RWPE1 (cell line): ENCODE measurements at regions not wholly inside any gene's neighbourhood (a gene's known extent, or its start where the extent isn't known, plus 50 kb on each side); places are given as distances from the start of the nearest gene placed in this dataset.

Experiments used
- CTCF ChIA-PET: fragments of 350-600 bp; sonication (Branson Sonifier 250); formaldehyde crosslinking; extraction: SDS; loops from one replicate; lab custom pipeline; 2021; lab: Yijun Ruan, JAX
- POLR2A ChIA-PET: fragments of 400-600 bp; formaldehyde crosslinking; extraction: SDS; loops from one replicate; lab custom pipeline; 2020; ENCODE audit warnings: antibody characterized with exemption; ENCODE audit not compliant: low non-redundant PET; lab: Yijun Ruan, JAX
- DNase-seq: peaks from one replicate; pipeline ENCODE4 v3.0.0; 2012; ENCODE audit warnings: low spot score
- H3K27ac ChIP-seq: fragments of 450-650 bp; 2 replicates; pipeline ENCODE4 v1.5.1; 2017
- TF ChIP-seq, protein P1 (sequence below): fragments of 450-650 bp; conservative IDR thresholded peaks from 2 replicates; pipeline ENCODE4 v1.5.1; 2017; ENCODE audit warnings: low read depth, mild to moderate bottlenecking

GRCh38 chr2:238599549-238600505 is 173.1 kb downstream of the ASB1 start:
- TF ChIP-seq, protein P1, sequence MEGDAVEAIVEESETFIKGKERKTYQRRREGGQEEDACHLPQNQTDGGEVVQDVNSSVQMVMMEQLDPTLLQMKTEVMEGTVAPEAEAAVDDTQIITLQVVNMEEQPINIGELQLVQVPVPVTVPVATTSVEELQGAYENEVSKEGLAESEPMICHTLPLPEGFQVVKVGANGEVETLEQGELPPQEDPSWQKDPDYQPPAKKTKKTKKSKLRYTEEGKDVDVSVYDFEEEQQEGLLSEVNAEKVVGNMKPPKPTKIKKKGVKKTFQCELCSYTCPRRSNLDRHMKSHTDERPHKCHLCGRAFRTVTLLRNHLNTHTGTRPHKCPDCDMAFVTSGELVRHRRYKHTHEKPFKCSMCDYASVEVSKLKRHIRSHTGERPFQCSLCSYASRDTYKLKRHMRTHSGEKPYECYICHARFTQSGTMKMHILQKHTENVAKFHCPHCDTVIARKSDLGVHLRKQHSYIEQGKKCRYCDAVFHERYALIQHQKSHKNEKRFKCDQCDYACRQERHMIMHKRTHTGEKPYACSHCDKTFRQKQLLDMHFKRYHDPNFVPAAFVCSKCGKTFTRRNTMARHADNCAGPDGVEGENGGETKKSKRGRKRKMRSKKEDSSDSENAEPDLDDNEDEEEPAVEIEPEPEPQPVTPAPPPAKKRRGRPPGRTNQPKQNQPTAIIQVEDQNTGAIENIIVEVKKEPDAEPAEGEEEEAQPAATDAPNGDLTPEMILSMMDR: no peak
- DNase-seq: no peak
- ChIA-PET CTCF (no interaction called here), POLR2A (no interaction called here)
- no peak overlapping the region; the same call in 1 of the 2 replicates for H3K27ac ChIP-seq

- no peak for DNase-seq
These were observed 174.0 kb downstream of the ASB1 start for GRCh38 chr2:238600506-238601432.

GRCh38 chr2:238601433-238602222 is 174.9 kb downstream of the ASB1 start:
- DNase-seq: no peak
- ChIA-PET CTCF (no interaction called here), POLR2A (no interaction called here)
- TF ChIP-seq, protein P1: no peak
- H3K27ac ChIP-seq: peak overlapping the region; percentile 93

More at GRCh38 chr2:238600506-238601432, 174.0 kb downstream of the ASB1 start:
- peak overlapping the region; percentile 93 for H3K27ac ChIP-seq
- ChIA-PET CTCF (no interaction called here), POLR2A (no interaction called here)
- TF ChIP-seq, protein P1: no peak

DNA sequence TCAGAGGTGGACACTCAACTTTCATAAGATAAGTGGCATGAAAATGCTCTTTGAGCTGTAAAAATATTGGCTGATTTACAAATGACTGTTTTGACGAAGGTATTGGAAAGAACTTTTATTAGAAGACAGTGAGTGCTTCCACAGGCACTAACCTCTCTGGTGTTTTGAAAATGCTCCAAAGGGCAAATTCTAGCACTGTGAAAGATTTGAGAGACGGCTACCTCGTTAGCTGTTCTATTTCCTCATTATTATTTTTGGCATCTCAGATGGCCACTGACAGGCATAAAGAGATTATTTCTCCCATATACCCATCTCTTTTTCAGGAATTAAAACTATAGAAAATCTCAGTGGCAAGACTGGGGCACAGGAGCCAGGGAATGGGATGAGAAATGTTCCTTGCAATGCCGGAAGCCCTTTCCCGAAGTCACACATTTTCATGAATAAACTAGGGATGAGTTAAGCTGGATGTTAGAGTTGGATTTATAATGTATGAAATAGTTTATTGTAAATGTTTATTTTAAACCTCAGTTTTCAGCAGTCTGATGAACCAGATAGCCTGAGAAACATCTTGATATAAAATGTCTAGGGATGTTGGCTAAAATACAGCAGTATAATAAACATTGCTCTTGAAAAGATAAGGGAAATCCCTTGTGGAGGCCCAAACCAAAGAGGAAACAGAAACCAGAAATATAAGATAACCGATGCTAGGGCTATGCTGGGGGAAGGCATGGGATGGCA is 175.7 kb downstream of the ASB1 start:
- DNase-seq: no peak
- TF ChIP-seq, protein P1: no peak
- POLR2A ChIA-PET: no interaction called here
- no peak overlapping the region for H3K27ac ChIP-seq
- CTCF ChIA-PET: no interaction called here

DNA sequence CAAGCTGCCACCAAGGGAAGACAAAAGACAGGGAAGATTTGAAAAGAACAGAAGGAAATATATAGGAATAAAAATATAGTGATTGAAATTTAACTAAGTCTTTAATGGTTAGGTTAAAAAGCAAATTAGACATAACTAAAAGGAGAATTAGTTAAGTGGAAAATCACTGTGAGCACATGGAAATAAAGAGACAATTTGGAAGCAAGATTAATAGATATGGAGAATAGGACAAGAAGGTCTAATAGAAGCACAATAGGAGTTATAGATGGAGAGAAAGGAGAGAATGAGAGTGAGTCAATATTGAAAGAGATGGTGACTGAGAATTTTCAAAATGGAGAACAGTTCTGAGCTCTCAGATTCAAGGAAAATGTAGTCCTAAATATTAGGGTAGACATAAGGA is 176.9 kb downstream of the ASB1 start:
- TF ChIP-seq, protein P1: no peak
- no peak for DNase-seq
- ChIA-PET POLR2A (no interaction called here), CTCF (no interaction called here)
- no peak overlapping the region for H3K27ac ChIP-seq
